ENCODE measurements at regions not wholly inside any gene's neighbourhood (a gene's known extent, or its start where the extent isn't known, plus 50 kb on each side); places are given as distances from the start of the nearest gene placed in this dataset.
"Not testable (repeated sequence)": the region's sequence is repeated elsewhere in the genome, so short reads cannot be mapped to it uniquely, and the experiment has no call there.

- TF ChIP-seq CTCF (IDR thresholded peaks at IDR 0.05; ENCODE audit: low read length, missing control alignments): no peak
- DNase-seq (ENCODE audit: low read depth): peak; percentile 34
- no peak overlapping the region for H3K4me3 ChIP-seq (replicated peaks; ENCODE audit: low read depth, low read length)
Measured at GRCh38 chr1:173342736-173343135, 134.4 kb upstream of the PRDX6 start.

- no peak for TF ChIP-seq CTCF (IDR thresholded peaks at IDR 0.05; ENCODE audit: low read length, missing control alignments)
- no peak overlapping the region for H3K4me3 ChIP-seq (replicated peaks; ENCODE audit: low read depth, low read length)
- no peak for DNase-seq (ENCODE audit: low read depth)
Measured at GRCh38 chr1:173344034-173344743, 132.9 kb upstream of the PRDX6 start.

DNA sequence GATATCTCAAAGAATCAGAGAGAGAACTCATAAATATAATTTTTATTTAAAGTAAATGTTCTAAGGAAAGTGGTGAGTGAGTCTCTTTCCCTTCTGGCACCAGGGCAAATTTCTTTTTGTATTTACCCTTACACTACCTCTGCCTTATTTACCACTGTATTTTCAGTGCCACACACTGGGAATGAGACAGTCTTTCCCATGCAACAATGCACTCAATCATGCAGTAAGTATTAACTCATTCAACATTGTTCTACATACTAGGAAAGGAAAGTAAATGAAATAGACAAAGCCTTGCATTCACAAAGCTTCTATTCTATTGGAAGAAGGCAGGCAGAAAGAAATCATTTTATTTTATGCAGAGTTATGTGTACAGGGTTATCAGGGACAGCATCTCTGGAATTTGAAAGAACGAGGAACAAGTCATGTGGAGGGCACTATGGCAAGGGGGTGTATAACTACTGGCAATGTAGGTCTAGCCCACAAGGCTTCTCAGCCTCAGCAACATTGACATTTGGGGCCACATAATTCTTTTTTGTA lies 129.8 kb upstream of the PRDX6 start:
- DNase-seq (ENCODE audit: low read depth): no peak
- no peak overlapping the region for H3K4me3 ChIP-seq (replicated peaks; ENCODE audit: low read depth, low read length)
- no peak for TF ChIP-seq CTCF (IDR thresholded peaks at IDR 0.05; ENCODE audit: low read length, missing control alignments)

DNA sequence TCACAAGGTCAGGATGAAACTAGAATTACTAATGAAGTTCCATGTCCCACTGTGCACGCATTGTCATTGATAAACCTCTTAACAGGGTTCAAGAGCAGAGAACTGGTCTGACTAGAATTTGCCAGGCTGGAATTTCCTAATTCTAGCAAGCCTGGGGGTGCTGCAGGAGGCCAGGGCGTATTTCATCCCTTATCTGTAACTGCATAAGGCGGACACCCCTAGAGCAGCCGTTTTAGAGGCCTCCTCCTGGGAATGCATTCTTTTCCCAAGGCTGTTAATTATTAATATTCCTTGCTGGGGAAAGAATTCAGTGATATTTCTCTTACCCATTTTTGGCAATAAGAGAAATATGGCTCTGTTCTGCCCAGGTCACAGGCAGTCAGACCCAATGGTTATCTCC lies 124.5 kb upstream of the PRDX6 start:
- DNase-seq (ENCODE audit: low read depth); H3K4me3 ChIP-seq (replicated peaks; ENCODE audit: low read depth, low read length): not testable (repeated sequence)

DNA sequence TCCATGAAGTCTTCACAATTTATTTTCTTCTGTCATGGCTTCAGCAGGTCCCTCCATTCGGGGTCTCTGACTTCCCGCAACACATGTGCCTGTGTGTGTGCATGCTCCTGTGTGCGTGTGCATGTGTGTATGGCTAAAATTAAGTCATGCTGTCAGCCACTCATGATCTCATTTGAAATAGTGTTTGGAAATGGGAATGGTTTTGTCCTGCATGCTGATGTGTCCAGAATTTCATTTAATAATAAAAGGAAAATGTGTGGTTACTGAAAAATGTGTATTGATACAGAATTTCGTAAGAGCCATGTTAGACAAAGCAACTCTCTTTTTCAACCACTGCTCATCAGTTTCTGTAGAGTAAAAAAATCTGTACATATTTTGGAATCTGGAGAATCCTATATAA lies 123.8 kb upstream of the PRDX6 start:
- no peak overlapping the region for H3K4me3 ChIP-seq (replicated peaks; ENCODE audit: low read depth, low read length)
- no peak for TF ChIP-seq CTCF (IDR thresholded peaks at IDR 0.05; ENCODE audit: low read length, missing control alignments)
- peak; percentile 7 for DNase-seq (ENCODE audit: low read depth)

GRCh38 chr1:173354937-173355280 lies 122.2 kb upstream of the PRDX6 start:
- no peak for TF ChIP-seq CTCF (IDR thresholded peaks at IDR 0.05; ENCODE audit: low read length, missing control alignments)
- no peak overlapping the region for H3K4me3 ChIP-seq (replicated peaks; ENCODE audit: low read depth, low read length)
- peak; percentile 15 for DNase-seq (ENCODE audit: low read depth)

- peak; percentile 34 for DNase-seq (ENCODE audit: low read depth)
- no peak for TF ChIP-seq CTCF (IDR thresholded peaks at IDR 0.05; ENCODE audit: low read length, missing control alignments)
- no peak overlapping the region for H3K4me3 ChIP-seq (replicated peaks; ENCODE audit: low read depth, low read length)
Measured at GRCh38 chr1:173355281-173356031, 121.7 kb upstream of the PRDX6 start.

All from fibroblast of pulmonary artery (primary cell).